Activated T-cell treated with anti-CD3 and anti-CD28 coated beads, Interleukin-2, amount 50 U/mL, for 4 hours (primary cell): ENCODE measurements at regions not wholly inside any gene's neighbourhood (a gene's known extent, or its start where the extent isn't known, plus 50 kb on each side); places are given as distances from the start of the nearest gene placed in this dataset.

ENCODE experiments used
- ATAC-seq, 2 donors: fragments of 200-7000 bp; cut with Tn5 transposase; one replicate each; pipeline ENCODE4 v1.10.0; 2021
- DNase-seq: peaks from one replicate; pipeline ENCODE4 v3.0.0-alpha.2; 2020
- H3K27me3 Mint-ChIP-seq: one replicate; pipeline ENCODE4 v1.8.0; 2021; ENCODE audit warnings: low read depth, mixed read lengths
- H3K36me3 Mint-ChIP-seq: one replicate; pipeline ENCODE4 v1.8.0; 2022; ENCODE audit warnings: mixed read lengths; ENCODE audit not compliant: insufficient read depth
- H3K4me1 Mint-ChIP-seq: one replicate; pipeline ENCODE4 v1.8.0; 2021; ENCODE audit warnings: low read depth, mixed read lengths
- H3K4me3 Mint-ChIP-seq: one replicate; pipeline ENCODE4 v1.8.0; 2021; ENCODE audit warnings: mild to moderate bottlenecking, moderate library complexity, mixed read lengths
- H3K9me3 Mint-ChIP-seq: one replicate; pipeline ENCODE4 v1.8.0; 2021; ENCODE audit warnings: mixed read lengths

DNA sequence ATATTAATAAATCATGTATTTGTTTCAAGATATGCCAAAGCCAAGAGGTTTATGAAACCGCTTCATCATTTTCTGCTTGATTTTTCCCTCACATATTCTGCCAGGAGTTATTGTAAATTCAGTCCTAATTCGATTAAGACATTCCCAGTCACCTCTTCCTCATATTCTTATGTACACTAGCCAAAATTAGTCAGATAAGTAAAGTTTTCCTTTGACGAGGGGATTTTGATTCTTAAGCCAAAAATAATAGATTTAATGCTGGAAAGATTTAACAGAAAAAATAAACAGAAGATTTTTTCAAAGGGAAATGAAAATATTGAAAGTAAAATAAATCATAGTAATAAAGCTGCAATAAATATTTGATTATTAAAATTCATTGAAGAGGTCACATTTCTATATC lies 51.0 kb upstream of the VEGFC start:
- Mint-ChIP-seq H3K27me3 (no peaks in the 10 kb centered on the region), H3K9me3 (no peaks in the 10 kb centered on the region), H3K36me3 (no peaks in the 10 kb centered on the region), H3K4me1 (no peaks in the 10 kb centered on the region), H3K4me3 (no peak overlapping the region)
- no peak for DNase-seq
- no peak for ATAC-seq

DNA sequence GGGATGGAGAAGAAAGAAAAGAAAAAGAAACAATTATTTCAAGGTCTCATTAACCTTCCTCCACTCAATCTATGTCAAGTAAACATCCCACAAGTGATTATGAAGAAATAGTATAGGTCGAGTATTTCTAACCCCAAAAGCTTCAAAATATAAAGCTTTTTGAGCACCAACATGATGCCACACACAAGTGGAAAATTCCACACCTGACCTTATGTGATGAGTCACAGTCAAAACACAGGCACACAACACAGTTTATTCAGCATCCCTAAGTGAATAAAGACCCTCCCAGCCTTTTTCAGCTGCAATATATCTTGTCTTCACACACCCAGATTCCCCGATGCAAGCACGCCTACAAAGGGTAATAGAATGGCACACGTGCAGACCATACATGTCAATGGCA lies 51.7 kb upstream of the VEGFC start:
- DNase-seq (no peak), ATAC-seq (no peak)
- Mint-ChIP-seq H3K4me1 (no peaks in the 10 kb centered on the region), H3K4me3 (no peak overlapping the region), H3K36me3 (no peaks in the 10 kb centered on the region), H3K27me3 (no peaks in the 10 kb centered on the region), H3K9me3 (no peaks in the 10 kb centered on the region)

DNA sequence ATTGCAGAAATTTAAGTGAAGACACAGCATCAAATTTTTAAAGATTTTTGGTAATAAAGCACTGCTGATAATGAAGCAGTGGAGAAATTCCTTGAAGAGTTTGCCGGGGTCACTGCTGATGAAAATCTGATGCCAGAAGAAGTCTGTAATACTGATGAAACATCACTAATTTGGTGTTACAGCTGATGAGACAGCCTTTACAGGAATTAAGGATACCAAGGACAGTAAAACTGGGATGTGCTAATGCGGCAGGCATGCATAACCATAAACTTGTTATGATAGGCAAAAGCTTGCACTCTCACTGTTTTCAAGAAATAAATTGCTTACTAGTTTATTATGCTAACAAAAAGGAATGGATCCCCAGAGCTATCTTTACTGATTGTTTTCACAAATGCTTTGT lies 52.9 kb upstream of the VEGFC start:
- H3K27me3 Mint-ChIP-seq: no peaks in the 10 kb centered on the region
- no peaks in the 10 kb centered on the region for H3K9me3 Mint-ChIP-seq
- no peak overlapping the region for H3K4me3 Mint-ChIP-seq
- no peaks in the 10 kb centered on the region for H3K36me3 Mint-ChIP-seq
- ATAC-seq (no peak), DNase-seq (no peak)
- no peaks in the 10 kb centered on the region for H3K4me1 Mint-ChIP-seq

DNA sequence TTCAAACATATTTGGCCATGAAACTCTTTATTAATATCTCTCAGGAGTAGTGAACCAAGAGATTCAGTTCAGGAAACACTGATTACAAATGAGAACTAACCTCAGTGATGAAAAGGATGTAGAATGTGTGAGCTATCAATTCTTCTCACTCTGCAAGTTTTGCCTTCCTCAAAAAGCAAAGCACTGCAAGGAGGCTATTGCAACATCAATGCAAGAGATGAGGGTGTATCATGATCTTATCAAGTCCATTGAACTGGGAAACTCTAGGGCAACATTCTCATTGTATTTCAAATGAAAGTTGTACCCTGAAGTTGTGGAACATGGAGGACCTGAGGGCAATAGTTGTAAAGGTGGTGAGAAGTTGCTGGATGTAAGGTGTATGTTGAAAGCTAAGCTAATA lies 56.4 kb upstream of the VEGFC start:
- H3K9me3 Mint-ChIP-seq: no peaks in the 10 kb centered on the region
- no peaks in the 10 kb centered on the region for H3K27me3 Mint-ChIP-seq
- H3K4me1 Mint-ChIP-seq: no peaks in the 10 kb centered on the region
- no peak overlapping the region for H3K4me3 Mint-ChIP-seq
- DNase-seq (no peak), ATAC-seq (no peak)
- H3K36me3 Mint-ChIP-seq: no peaks in the 10 kb centered on the region

DNA sequence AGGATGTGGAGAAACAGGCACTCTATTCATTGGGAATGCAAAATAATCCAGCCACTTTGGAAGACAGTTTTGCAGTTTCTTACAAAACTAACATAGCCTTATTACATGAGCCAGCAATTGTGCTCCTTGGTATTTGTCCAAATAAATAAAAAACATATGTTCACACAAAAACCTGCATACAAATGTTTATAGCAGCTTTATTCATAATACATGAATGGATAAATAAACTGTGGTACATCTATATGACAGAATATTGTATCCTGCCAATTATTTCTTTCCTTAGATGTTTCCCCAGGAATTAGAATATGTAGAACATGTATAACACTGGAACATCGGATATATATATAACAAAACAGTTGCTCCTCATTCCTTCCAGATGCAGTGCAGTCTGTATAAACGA lies 57.7 kb upstream of the VEGFC start:
- no peaks in the 10 kb centered on the region for H3K4me1 Mint-ChIP-seq
- ATAC-seq (no peak), DNase-seq (no peak)
- H3K27me3 Mint-ChIP-seq: no peaks in the 10 kb centered on the region
- H3K4me3 Mint-ChIP-seq: no peak overlapping the region
- H3K9me3 Mint-ChIP-seq: no peaks in the 10 kb centered on the region
- H3K36me3 Mint-ChIP-seq: no peaks in the 10 kb centered on the region

DNA sequence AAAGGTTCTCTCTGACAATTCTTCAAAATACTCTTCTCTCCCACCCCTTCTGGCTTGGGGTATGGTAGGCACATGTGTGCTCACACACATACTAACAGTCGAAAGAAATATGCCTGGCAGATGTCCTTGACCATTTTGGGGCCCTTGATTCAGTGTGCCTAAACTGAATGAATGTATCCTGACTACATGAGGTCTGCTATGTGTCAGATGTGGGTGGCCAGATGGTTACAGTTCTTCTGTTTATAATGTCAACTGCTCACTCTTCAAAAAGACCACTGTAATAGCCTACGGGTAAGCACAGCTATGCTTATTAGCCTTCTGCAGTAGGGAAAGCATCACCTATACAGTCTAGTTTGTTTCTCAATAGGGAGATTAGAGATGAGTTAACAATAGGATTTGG lies 63.7 kb upstream of the VEGFC start:
- DNase-seq: no peak
- no peaks in the 10 kb centered on the region for H3K36me3 Mint-ChIP-seq

DNA sequence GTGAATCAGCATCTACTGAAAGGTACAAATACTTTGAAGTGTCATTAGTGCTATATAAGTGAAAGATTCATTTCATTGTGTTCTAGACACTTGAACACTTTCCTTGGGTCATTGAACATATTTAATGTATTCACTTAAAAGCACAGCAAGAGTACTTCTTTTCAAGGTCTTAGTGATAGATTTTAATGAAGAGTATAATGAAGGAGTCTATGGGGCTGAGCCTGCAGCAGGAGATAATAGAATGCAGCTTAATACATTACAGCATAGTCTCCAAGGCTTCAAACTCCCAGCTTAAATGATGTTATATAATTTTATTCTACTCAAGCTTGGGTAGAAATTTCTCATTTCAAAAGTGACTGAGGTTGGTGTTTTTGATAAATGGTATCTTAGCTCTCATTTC lies 66.1 kb upstream of the VEGFC start:
- peaks cover 12% of the 10 kb centered on the region for H3K9me3 Mint-ChIP-seq
- no peaks in the 10 kb centered on the region for H3K36me3 Mint-ChIP-seq
- DNase-seq: no peak
- no peak overlapping the region for H3K4me3 Mint-ChIP-seq
- no peaks in the 10 kb centered on the region for H3K4me1 Mint-ChIP-seq
- H3K27me3 Mint-ChIP-seq: no peaks in the 10 kb centered on the region
- no peak for ATAC-seq

More for the DNA sequence above, 63.7 kb upstream of the VEGFC start:
- no peak for ATAC-seq
- H3K4me1 Mint-ChIP-seq: no peaks in the 10 kb centered on the region
- H3K27me3 Mint-ChIP-seq: no peaks in the 10 kb centered on the region
- no peak overlapping the region for H3K4me3 Mint-ChIP-seq
- peaks cover 4% of the 10 kb centered on the region for H3K9me3 Mint-ChIP-seq

DNA sequence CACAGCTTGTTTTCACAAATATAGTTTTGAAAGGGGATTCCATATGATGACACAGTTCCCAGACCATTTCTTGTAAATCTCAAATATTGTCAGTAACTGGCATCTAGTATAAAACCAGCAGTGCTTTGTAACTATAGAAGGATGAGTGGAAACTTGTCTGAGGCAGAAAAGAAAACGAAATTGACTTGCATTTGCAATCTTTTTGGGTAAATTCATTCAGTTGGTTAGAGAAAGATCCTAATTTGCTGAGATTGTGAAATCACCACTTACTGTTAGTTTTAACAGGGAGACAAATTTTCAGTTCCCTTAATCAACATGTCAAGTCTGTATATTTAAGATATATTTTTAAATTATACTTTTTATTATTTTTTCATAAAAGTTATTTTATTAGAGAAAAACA lies 71.5 kb upstream of the VEGFC start:
- Mint-ChIP-seq H3K4me3 (no peak overlapping the region), H3K27me3 (no peaks in the 10 kb centered on the region), H3K9me3 (peaks cover 16% of the 10 kb centered on the region), H3K36me3 (no peaks in the 10 kb centered on the region), H3K4me1 (no peaks in the 10 kb centered on the region)
- DNase-seq (no peak), ATAC-seq (no peak)

DNA sequence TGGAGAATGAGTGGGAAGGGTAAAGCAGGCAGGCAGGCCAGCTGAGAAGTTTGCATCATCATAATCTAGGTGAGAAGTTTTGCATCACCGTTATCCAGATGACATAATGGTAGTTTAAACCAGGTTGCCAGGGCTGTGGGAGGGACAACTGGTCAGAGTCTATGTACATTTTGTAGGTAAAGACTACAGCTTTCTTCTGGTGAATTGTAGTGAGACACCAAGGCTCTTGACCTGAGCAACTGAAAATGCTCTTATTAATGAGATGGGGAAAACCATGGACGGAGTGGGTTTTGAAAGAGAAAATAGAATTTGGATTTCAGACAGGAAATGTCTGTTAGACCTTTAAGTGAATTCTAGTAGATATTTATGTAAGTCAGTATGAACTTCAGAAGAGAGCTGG lies 76.0 kb upstream of the VEGFC start:
- Mint-ChIP-seq H3K36me3 (no peaks in the 10 kb centered on the region), H3K4me1 (no peaks in the 10 kb centered on the region), H3K9me3 (peaks cover 4% of the 10 kb centered on the region), H3K27me3 (no peaks in the 10 kb centered on the region), H3K4me3 (no peak overlapping the region)
- DNase-seq: no peak
- ATAC-seq: no peak

DNA sequence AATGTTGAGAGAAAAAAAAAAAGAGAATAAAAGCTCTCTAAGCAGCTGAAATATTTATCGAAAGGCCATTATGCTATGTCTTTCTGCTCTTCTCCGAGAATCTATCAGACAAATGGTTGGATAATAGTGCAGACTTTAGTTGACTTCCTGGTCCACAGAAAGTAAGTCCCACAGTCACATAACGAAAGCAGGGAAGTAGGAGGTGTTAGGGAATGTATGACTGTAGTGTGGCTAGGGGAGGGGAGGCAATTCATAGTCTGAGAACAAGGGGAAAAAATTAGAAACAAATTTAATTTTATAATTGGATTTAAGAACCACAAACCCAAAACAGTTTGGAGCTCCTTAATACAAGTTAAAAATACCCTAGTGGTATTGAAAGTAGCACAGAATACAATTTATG lies 79.7 kb upstream of the VEGFC start:
- H3K4me3 Mint-ChIP-seq: no peak overlapping the region

DNA sequence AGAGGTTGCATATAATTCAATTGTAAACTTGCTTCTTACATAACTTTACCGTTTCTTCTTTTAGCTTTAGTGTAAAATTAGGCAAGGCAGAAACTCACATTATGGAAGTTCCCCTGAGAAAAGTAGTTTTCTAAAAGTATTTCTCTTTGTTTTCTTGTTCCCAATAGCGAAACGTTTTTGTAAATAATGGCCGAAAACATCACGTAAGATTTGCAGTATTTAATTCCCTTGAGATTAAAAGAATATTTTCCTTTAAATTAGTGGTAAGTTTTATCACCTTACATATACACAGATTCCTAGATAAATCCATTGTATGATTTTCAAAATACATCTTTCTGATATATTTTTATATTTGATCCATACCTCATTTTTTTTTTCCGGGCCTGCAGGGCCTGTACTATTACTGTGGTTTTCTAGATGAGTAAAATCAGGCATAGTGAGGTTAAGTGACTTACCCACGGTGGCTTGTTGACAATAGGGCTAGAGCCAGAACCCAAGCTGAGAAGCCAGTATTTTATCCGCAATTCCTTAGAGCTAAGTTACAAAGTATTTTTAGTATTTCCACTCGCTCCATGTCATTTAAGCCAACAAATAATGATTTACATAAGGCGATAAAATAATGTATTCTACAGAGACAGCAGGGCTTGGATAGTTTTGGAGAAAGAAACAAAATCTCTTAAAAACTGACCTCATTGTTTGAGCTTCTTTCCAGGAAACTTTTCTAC lies 82.2 kb upstream of the VEGFC start:
- DNase-seq (no peak), ATAC-seq (no peak)
- Mint-ChIP-seq H3K27me3 (no peaks in the 10 kb centered on the region), H3K4me3 (no peak overlapping the region), H3K9me3 (peaks cover 3% of the 10 kb centered on the region), H3K4me1 (no peaks in the 10 kb centered on the region), H3K36me3 (no peaks in the 10 kb centered on the region)

More for the DNA sequence above, 79.7 kb upstream of the VEGFC start:
- no peaks in the 10 kb centered on the region for H3K27me3 Mint-ChIP-seq
- DNase-seq (no peak), ATAC-seq (no peak)
- no peaks in the 10 kb centered on the region for H3K36me3 Mint-ChIP-seq
- peaks cover 4% of the 10 kb centered on the region for H3K9me3 Mint-ChIP-seq
- H3K4me1 Mint-ChIP-seq: no peaks in the 10 kb centered on the region

DNA sequence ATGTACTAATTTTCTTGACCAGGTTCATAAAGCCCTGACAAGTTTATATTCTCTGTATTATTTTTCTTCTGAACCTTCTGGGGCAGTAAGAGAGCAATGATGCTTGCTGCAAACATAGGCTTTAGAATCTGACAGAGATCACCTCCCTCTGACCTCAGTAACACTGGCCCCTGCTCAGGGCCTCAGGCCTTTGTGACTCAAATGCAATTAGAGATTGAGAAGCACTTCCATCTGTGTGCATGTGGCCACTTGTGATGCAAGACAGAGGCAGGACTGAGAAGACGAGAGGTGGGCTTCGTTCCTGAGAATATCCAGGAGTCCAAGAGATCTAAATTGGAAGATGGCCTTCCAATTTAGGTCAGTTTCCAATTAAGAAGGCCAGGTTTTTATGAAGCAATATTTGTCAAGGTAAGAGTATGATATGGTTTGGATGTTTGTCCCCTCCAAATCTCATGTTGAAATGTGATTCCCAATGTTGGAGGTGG lies 82.8 kb upstream of the VEGFC start:
- H3K27me3 Mint-ChIP-seq: no peaks in the 10 kb centered on the region
- H3K36me3 Mint-ChIP-seq: no peaks in the 10 kb centered on the region
- H3K4me3 Mint-ChIP-seq: no peak overlapping the region
- H3K4me1 Mint-ChIP-seq: no peaks in the 10 kb centered on the region
- H3K9me3 Mint-ChIP-seq: peaks cover 3% of the 10 kb centered on the region
- ATAC-seq: no peak
- DNase-seq: no peak

DNA sequence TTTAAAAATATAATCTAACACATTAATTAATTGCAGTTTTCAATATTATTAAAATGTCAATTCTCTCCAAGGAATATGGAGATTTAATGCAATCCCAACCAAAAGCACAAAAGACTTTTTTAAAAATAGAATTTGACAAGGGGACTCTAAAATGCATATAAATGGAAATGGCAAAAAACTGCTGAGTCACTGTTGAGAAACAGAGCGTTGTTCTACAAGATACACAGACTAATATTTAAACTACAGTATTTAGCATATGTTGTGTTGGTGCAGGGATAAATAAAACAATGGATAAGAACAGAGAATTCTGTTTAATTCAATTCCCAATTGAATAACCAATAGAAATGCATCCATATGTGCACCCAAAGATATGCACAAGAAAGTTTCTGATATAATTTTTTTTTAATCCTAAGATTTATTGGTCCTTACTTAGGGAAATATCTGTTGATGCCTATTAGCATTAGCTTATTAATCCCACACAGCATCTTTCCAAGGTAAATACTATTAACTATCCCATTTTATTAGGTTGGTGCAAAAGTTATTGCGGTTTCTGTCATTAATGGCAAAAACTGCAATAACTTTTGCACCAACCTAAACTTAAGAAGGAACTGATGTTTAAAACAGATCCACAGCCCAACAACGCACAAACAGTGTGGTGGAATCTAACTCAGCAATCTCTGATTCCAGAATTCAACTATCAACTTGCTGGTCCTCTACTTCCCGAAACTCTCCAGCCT lies 86.8 kb upstream of the VEGFC start:
- H3K36me3 Mint-ChIP-seq: no peaks in the 10 kb centered on the region
- ATAC-seq (no peak), DNase-seq (no peak)
- no peaks in the 10 kb centered on the region for H3K27me3 Mint-ChIP-seq
- no peak overlapping the region for H3K4me3 Mint-ChIP-seq
- peaks cover 3% of the 10 kb centered on the region for H3K9me3 Mint-ChIP-seq
- H3K4me1 Mint-ChIP-seq: no peaks in the 10 kb centered on the region

DNA sequence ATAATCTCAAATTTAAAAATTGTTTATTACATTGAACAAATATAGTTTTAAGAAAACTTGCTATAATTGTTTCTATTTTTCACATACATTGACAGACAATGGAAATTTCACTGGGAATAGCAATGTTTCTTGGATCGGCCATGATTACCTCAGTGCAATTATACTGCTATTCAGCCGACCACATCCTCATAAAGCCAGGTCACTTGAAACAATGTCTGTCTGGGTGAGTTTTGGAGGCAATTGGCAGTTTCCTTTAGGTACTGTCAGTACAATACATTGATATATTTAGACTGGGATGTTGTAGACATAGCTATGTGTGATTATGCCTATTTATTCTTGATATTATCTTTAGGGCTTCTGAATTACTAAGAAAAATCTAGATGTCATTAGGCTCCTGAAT lies 89.5 kb upstream of the VEGFC start:
- Mint-ChIP-seq H3K36me3 (no peaks in the 10 kb centered on the region), H3K4me3 (no peak overlapping the region), H3K27me3 (no peaks in the 10 kb centered on the region), H3K4me1 (no peaks in the 10 kb centered on the region), H3K9me3 (peaks cover 3% of the 10 kb centered on the region)
- ATAC-seq (no peak), DNase-seq (no peak)

DNA sequence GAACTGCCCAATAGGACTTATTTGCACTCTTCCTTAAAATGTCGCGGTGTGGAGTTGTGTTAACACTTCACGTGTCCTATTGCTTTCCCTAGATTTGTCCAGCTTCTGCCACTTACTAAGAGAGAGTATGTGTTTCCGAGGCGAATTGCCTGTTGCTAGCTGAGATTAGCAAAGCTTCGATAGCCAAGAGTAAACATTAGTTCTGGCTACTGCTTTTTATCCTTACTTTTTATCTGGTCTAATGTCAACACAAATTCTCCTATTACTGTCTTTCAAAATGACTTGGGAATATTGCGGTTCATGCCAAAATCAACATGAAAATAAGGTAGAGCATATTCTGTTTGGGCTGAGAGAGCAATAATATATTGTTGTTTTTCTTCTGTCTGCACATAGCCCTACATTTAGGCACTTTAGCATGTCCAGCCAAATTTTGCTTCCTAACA lies 90.4 kb upstream of the VEGFC start:
- no peaks in the 10 kb centered on the region for H3K27me3 Mint-ChIP-seq
- peaks cover 3% of the 10 kb centered on the region for H3K9me3 Mint-ChIP-seq
- no peaks in the 10 kb centered on the region for H3K4me1 Mint-ChIP-seq
- no peak overlapping the region for H3K4me3 Mint-ChIP-seq
- H3K36me3 Mint-ChIP-seq: no peaks in the 10 kb centered on the region
- DNase-seq (no peak), ATAC-seq (no peak)
